ENCODE measurements at regions not wholly inside any gene's neighbourhood (a gene's known extent, or its start where the extent isn't known, plus 50 kb on each side); places are given as distances from the start of the nearest gene placed in this dataset.
"Not testable (repeated sequence)": the region's sequence is repeated elsewhere in the genome, so short reads cannot be mapped to it uniquely, and the experiment has no call there.

GRCh38 chr13:89057862-89058261 is 1386.7 kb downstream of the SLITRK5 start:
- Mint-ChIP-seq H3K4me1 (no peaks in the 10 kb centered on the region), H3K4me3 (no peak overlapping the region), H3K36me3 (no peaks in the 10 kb centered on the region), H3K27me3 (no peaks in the 10 kb centered on the region), H3K9me3 (no peaks in the 10 kb centered on the region), H3K27ac (no peak overlapping the region)
- ATAC-seq (ENCODE audit: low read depth) (no peak), DNase-seq (no peak)
- POLR2A ChIA-PET = no interaction called here

GRCh38 chr13:89061821-89062220 is 1390.7 kb downstream of the SLITRK5 start:
- Mint-ChIP-seq H3K4me3 (no peak overlapping the region), H3K9me3 (no peaks in the 10 kb centered on the region), H3K27ac (no peak overlapping the region), H3K36me3 (no peaks in the 10 kb centered on the region), H3K4me1 (no peaks in the 10 kb centered on the region), H3K27me3 (no peaks in the 10 kb centered on the region)
- ATAC-seq (ENCODE audit: low read depth) (no peak), DNase-seq (no peak)
- POLR2A ChIA-PET = no interaction called here

- H3K4me3 Mint-ChIP-seq = no peak overlapping the region
- POLR2A ChIA-PET = no interaction called here
- H3K36me3 Mint-ChIP-seq = no peaks in the 10 kb centered on the region
- DNase-seq (no peak), ATAC-seq (ENCODE audit: low read depth) (peak; percentile 65)
- no peaks in the 10 kb centered on the region for H3K9me3 Mint-ChIP-seq
- peaks cover 1% of the 10 kb centered on the region for H3K4me1 Mint-ChIP-seq
- no peaks in the 10 kb centered on the region for H3K27me3 Mint-ChIP-seq
- no peak overlapping the region for H3K27ac Mint-ChIP-seq
Observed at GRCh38 chr13:89066868-89067466, 1395.8 kb downstream of the SLITRK5 start.

- Mint-ChIP-seq H3K27me3 (no peaks in the 10 kb centered on the region), H3K9me3 (no peaks in the 10 kb centered on the region), H3K4me3 (no peak overlapping the region), H3K27ac (no peak overlapping the region), H3K36me3 (no peaks in the 10 kb centered on the region), H3K4me1 (no peaks in the 10 kb centered on the region)
- POLR2A ChIA-PET = no interaction called here
- no peak for DNase-seq
- ATAC-seq (ENCODE audit: low read depth) = no peak
Observed at GRCh38 chr13:89072979-89073378, 1401.8 kb downstream of the SLITRK5 start.

- Mint-ChIP-seq H3K4me3 (no peak overlapping the region), H3K9me3 (peaks cover 2% of the 10 kb centered on the region), H3K27ac (no peak overlapping the region), H3K4me1 (no peaks in the 10 kb centered on the region), H3K36me3 (no peaks in the 10 kb centered on the region), H3K27me3 (no peaks in the 10 kb centered on the region)
- ATAC-seq (ENCODE audit: low read depth) = no peak
- no peak for DNase-seq
- POLR2A ChIA-PET = no interaction called here
Observed at GRCh38 chr13:89076622-89077021, 1405.5 kb downstream of the SLITRK5 start.

- H3K27ac Mint-ChIP-seq = no peak overlapping the region
- ATAC-seq (ENCODE audit: low read depth) (no peak), DNase-seq (no peak)
- H3K27me3 Mint-ChIP-seq = no peaks in the 10 kb centered on the region
- no peaks in the 10 kb centered on the region for H3K4me1 Mint-ChIP-seq
- no peak overlapping the region for H3K4me3 Mint-ChIP-seq
- POLR2A ChIA-PET = no interaction called here
- no peaks in the 10 kb centered on the region for H3K36me3 Mint-ChIP-seq
- H3K9me3 Mint-ChIP-seq = peaks cover 2% of the 10 kb centered on the region
Observed at GRCh38 chr13:89082623-89083022, 1411.5 kb downstream of the SLITRK5 start.

GRCh38 chr13:89088107-89088506 is 1416.9 kb downstream of the SLITRK5 start:
- POLR2A ChIA-PET; H3K27ac Mint-ChIP-seq; DNase-seq; H3K4me3 Mint-ChIP-seq; ATAC-seq (ENCODE audit: low read depth); H3K9me3 Mint-ChIP-seq; H3K4me1 Mint-ChIP-seq; H3K36me3 Mint-ChIP-seq; H3K27me3 Mint-ChIP-seq: not testable (repeated sequence)

GRCh38 chr13:89097994-89098393 is 1426.8 kb downstream of the SLITRK5 start:
- Mint-ChIP-seq H3K27ac (no peak overlapping the region), H3K27me3 (no peaks in the 10 kb centered on the region), H3K4me1 (no peaks in the 10 kb centered on the region), H3K9me3 (peaks cover 3% of the 10 kb centered on the region), H3K4me3 (no peak overlapping the region), H3K36me3 (no peaks in the 10 kb centered on the region)
- POLR2A ChIA-PET = no interaction called here
- DNase-seq (no peak), ATAC-seq (ENCODE audit: low read depth) (no peak)

GRCh38 chr13:89113744-89114143 is 1442.6 kb downstream of the SLITRK5 start:
- H3K4me3 Mint-ChIP-seq = no peak overlapping the region

GRCh38 chr13:89115307-89115706 is 1444.1 kb downstream of the SLITRK5 start:
- no peak overlapping the region for H3K4me3 Mint-ChIP-seq
- no peaks in the 10 kb centered on the region for H3K4me1 Mint-ChIP-seq

More at GRCh38 chr13:89113744-89114143, 1442.6 kb downstream of the SLITRK5 start:
- H3K27me3 Mint-ChIP-seq = no peaks in the 10 kb centered on the region
- no peaks in the 10 kb centered on the region for H3K9me3 Mint-ChIP-seq
- H3K36me3 Mint-ChIP-seq = no peaks in the 10 kb centered on the region
- ATAC-seq (ENCODE audit: low read depth) (no peak), DNase-seq (no peak)
- no peaks in the 10 kb centered on the region for H3K4me1 Mint-ChIP-seq
- no peak overlapping the region for H3K27ac Mint-ChIP-seq
- POLR2A ChIA-PET = no interaction called here

GRCh38 chr13:89136678-89137077 is 1465.5 kb downstream of the SLITRK5 start:
- Mint-ChIP-seq H3K27me3 (no peaks in the 10 kb centered on the region), H3K27ac (no peak overlapping the region), H3K36me3 (no peaks in the 10 kb centered on the region), H3K9me3 (no peaks in the 10 kb centered on the region), H3K4me1 (no peaks in the 10 kb centered on the region), H3K4me3 (no peak overlapping the region)
- ATAC-seq (ENCODE audit: low read depth) (no peak), DNase-seq (no peak)
- POLR2A ChIA-PET = no interaction called here

More at GRCh38 chr13:89115307-89115706, 1444.1 kb downstream of the SLITRK5 start:
- Mint-ChIP-seq H3K36me3 (no peaks in the 10 kb centered on the region), H3K9me3 (peaks cover 5% of the 10 kb centered on the region), H3K27ac (no peak overlapping the region), H3K27me3 (no peaks in the 10 kb centered on the region)
- DNase-seq (no peak), ATAC-seq (ENCODE audit: low read depth) (no peak)
- POLR2A ChIA-PET = no interaction called here

- DNase-seq = no peak
- Mint-ChIP-seq H3K4me1 (no peaks in the 10 kb centered on the region), H3K9me3 (peaks cover 4% of the 10 kb centered on the region), H3K27ac (no peak overlapping the region), H3K4me3 (no peak overlapping the region), H3K36me3 (no peaks in the 10 kb centered on the region), H3K27me3 (no peaks in the 10 kb centered on the region)
- no peak for ATAC-seq (ENCODE audit: low read depth)
- POLR2A ChIA-PET = no interaction called here
Observed at GRCh38 chr13:89150362-89150761, 1479.2 kb downstream of the SLITRK5 start.

- Mint-ChIP-seq H3K27ac (no peak overlapping the region), H3K9me3 (peaks cover 2% of the 10 kb centered on the region), H3K4me3 (no peak overlapping the region), H3K36me3 (no peaks in the 10 kb centered on the region), H3K4me1 (no peaks in the 10 kb centered on the region), H3K27me3 (no peaks in the 10 kb centered on the region)
- POLR2A ChIA-PET = no interaction called here
- DNase-seq = no peak
- no peak for ATAC-seq (ENCODE audit: low read depth)
Observed at GRCh38 chr13:89153941-89154340, 1482.8 kb downstream of the SLITRK5 start.

- ATAC-seq (ENCODE audit: low read depth) (no peak), DNase-seq (no peak)
- POLR2A ChIA-PET = no interaction called here
- H3K4me3 Mint-ChIP-seq = no peak overlapping the region
- H3K4me1 Mint-ChIP-seq = no peaks in the 10 kb centered on the region
- no peaks in the 10 kb centered on the region for H3K27me3 Mint-ChIP-seq
- H3K27ac Mint-ChIP-seq = no peak overlapping the region
- peaks cover 6% of the 10 kb centered on the region for H3K9me3 Mint-ChIP-seq
- no peaks in the 10 kb centered on the region for H3K36me3 Mint-ChIP-seq
Observed at GRCh38 chr13:89163096-89163495, 1491.9 kb downstream of the SLITRK5 start.

GRCh38 chr13:89165685-89166084 is 1494.5 kb downstream of the SLITRK5 start:
- ATAC-seq (ENCODE audit: low read depth) (no peak), DNase-seq (no peak)
- no peak overlapping the region for H3K4me3 Mint-ChIP-seq
- H3K36me3 Mint-ChIP-seq = no peaks in the 10 kb centered on the region
- no peak overlapping the region for H3K27ac Mint-ChIP-seq
- H3K27me3 Mint-ChIP-seq = no peaks in the 10 kb centered on the region
- H3K9me3 Mint-ChIP-seq = peaks cover 3% of the 10 kb centered on the region
- POLR2A ChIA-PET = no interaction called here
- no peaks in the 10 kb centered on the region for H3K4me1 Mint-ChIP-seq
